HG02840 (cell line): ENCODE measurements at regions not wholly inside any gene's neighbourhood (a gene's known extent, or its start where the extent isn't known, plus 50 kb on each side); places are given as distances from the start of the nearest gene placed in this dataset.

Experiments
- ATAC-seq: cut with Tn5 transposase; IDR thresholded peaks from one replicate; pipeline ENCODE4 v1.9.1; 2021; ENCODE audit warnings: mild to moderate bottlenecking, moderate library complexity, moderate number of reproducible peaks; ENCODE audit not compliant: unreplicated experiment, low FRiP score

DNA sequence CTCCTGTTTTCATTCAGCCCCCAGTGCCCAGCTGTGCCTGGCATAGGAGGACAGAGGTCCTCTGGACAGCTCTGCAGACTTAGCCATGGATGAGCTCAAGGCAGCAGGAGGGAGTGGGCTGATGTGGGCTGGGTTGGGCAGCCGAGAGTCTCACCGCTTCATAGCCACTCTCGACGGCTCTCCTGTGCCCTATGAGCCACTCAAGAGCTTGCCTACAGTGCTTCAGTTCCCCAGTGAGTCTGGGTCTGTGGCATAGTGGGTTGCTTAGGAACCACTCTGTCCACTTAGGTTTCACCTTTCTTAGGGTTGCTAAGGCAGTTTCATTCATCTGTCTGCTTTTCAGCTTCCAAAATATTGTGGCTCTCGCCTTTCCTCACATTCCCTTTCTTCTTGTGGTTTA lies 296.8 kb downstream of the ICE1 start:
- ATAC-seq = no peak

GRCh38 chr5:5716665-5717064 lies 294.2 kb downstream of the ICE1 start:
- no peak for ATAC-seq

DNA sequence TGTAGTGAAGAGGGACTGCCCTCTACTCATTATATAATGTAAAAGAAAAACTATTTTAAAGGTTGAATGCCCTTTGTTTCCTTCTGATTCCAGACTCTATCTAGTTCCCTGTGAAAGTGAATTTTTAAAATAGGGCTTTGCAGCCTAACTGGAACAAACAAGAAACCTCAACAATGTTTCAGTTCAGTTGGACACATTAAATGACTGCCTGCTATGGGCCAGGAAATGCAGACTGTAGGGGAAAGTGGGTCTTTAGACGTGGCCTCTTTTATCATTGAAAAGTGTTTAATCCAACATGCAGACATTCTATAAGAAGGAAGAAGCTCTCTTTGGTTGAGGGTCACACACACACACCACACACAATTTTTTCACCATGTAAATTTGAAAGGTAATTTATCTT lies 289.1 kb downstream of the ICE1 start:
- ATAC-seq = no peak

DNA sequence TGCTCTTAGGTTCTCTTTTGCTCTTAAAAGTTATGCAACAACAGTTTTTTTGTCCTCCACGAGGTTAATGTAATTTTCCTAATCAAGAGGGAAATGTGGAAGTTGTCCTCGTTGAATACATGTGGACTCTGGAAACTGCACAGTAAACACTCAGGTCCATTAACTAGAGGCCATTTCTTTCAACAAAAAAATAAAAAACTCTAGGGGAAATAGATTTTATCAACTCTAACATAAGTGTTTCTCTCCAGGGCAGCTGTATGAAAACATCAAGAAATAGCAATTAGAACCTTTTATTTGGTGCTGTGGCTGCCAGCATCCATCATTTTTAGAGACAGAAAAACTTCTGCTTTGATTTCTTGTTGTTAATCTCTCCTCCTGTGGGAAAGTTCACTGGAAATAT lies 288.6 kb downstream of the ICE1 start:
- no peak for ATAC-seq

DNA sequence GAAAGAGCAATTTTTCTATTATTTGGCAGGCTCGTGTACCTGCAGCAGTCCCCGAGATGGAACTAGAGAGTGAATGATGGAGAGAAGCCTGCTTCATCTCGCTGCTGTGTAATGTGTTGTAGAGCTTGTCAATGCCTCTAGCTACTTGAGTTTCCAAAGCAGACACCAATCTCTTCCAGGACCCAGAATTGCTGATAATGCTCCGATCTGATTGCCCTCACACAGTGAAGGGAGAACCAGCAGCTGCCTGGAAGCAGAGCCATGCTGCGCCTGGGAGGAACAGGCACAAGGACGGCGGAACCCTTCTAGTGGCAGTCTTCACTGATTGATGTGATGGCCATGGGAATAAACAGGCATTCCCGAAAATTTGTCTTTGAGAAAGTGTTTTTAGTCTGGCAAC lies 288.0 kb downstream of the ICE1 start:
- ATAC-seq = no peak

DNA sequence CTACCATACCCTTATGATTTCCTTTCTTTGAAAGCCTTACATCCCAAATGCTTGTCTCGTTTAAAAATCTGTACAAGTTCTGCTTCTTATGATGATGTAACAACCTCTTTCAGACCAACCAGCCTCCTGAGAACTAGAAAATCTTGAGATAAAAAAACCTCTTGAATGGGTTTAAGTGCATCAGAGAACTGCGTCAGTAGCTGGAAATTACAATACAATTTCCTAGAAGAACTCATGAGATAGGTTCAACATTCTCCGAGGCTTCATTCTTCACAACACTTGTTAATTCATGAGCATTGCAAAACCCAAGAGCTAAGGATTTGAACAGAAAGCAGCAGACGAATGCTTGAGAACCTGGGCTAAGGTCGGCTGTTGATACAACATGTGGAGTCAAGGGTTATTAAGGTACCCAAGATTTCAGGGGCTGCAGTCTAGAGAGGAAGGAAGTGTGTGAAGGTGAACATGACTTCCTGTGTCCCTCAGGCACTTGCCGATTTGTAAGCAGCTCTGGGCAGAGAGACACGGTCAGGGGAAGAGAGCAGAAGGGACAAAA lies 286.0 kb downstream of the ICE1 start:
- no peak for ATAC-seq

GRCh38 chr5:5705010-5705409 lies 282.5 kb downstream of the ICE1 start:
- no peak for ATAC-seq

DNA sequence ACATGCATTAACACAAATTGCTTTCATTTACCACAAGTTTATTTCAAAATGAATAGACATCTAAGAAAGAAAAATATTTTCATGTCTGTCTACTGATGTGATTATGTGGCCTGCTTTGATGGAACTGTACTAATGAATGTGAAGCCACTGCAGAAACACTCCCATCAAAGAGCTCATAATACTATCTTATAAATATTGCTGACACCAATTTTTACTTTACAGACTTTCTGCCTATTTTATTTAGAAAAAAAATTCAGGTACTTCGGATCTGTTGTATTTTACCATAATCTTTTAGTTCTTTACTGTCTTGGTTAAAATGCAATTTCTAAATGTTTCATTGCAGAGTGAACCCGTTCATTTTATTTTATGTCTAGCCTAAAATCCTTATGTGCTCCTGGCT lies 281.9 kb downstream of the ICE1 start:
- no peak for ATAC-seq

- ATAC-seq = no peak
These were observed 280.5 kb downstream of the ICE1 start for GRCh38 chr5:5702934-5703333.

GRCh38 chr5:5700549-5700948 lies 278.1 kb downstream of the ICE1 start:
- ATAC-seq = no peak

DNA sequence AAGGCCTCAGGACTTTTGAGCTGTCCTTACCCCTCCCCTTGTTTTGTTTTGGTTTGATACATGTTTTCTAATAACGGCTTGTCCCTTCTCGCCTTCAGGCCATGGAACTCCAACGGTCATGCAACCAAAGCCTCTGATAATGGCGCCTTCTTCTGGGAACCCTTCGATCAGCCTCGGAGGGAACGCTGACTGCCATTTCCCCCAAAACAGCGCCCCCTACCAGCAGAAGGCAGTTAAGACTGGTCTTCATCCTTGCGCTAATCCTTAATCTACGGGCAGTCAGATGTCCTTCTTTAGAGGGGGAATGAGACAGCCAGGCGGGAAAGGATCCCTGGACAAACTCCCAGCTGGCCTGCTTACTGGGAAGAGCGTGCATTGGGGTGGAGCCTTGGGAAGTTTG lies 276.6 kb downstream of the ICE1 start:
- ATAC-seq = no peak

- no peak for ATAC-seq
These were observed 272.8 kb downstream of the ICE1 start for GRCh38 chr5:5695266-5695665.

- ATAC-seq = no peak
These were observed 266.4 kb downstream of the ICE1 start for GRCh38 chr5:5688925-5689310.

DNA sequence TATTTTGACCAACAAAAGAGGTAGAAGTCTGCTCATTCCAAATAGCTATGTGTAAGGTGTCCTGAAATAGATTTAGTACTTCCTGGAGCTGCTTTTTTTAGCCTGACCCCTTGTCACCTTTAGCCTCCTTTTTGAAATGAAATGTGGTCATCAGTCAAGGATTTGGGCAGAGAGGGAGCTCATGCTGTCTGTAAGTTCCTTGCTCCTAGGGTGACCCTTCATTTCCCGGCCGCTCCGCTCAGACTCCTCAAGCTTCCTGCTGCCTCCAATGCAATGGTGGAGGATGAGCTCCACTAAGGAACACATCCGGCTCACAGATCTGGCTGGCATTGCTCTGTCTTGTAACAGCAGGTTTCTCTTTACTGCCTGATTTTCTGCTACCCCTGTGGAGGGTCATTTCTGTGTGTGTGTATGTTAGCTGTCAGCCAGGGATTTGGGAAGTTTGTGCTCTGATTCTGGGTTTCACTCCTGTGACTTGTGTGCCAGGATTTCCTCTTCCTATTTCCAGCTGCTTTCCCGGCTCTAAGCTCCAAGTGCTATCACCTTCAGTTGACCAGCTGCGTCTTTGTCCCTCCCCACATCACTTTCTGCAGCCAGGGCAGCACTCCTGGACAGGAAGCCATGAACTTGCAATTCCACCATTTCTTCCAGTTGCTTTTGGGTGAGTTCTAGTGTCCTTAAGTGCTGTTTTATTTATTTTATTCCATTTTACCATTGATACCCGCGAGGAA lies 265.9 kb downstream of the ICE1 start:
- ATAC-seq = no peak

GRCh38 chr5:5687113-5687512 lies 264.6 kb downstream of the ICE1 start:
- ATAC-seq = no peak

DNA sequence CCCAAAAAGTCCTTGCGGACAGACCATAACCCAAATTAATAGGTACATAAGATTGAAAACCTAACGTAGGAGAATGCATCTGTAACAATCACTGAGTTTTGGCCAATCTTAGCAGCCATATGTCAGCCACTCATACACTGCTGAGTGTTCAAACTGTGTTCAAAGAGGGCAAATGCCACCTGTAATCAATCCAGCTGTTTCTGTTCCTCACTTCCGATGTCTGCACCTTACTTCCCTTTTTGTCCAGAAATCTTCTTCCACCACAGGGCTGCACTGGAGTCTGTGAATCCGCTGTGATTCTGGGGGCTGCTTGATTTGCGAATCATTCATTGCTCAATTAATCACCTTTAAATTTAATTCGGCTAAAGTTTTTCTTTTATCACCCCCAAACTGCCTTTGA lies 263.9 kb downstream of the ICE1 start:
- ATAC-seq = no peak

DNA sequence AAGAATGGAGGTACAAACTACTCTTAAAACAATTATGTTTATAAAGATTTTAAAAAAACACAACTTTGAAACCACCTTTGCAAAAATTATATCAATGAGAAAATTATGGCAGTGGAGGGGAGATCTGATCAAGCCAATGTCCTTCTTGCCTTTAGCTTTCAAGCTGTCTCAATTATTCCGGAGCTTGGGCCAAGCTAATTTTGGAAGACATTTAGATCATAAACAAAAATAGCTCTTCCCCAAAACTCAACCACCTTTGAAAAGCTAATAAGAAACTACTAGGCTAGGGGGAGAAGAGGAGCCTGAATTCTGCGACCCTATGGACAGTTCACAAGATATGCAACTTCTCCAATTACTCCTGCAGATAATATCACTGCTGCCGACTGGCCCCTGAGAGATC lies 263.3 kb downstream of the ICE1 start:
- ATAC-seq = no peak

DNA sequence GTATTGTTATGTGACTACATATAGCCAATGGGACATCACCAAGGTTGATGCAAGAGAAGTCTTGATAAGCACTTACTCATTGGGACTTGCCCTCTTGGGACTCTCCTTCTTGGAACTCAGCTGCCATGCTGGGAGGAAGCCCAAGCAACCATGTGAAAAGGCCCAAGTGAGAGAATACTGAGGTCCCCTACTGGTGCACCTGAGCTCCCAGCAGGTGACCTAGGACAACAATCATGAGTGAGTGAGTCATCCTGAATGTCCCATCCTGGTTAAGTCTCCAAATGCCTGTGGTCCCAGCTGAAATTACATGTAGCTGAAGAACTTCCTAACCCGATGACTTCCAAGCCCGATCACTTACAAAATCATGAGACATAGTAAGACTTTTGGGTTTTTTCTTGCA lies 260.7 kb downstream of the ICE1 start:
- ATAC-seq = no peak

- no peak for ATAC-seq
These were observed 256.4 kb downstream of the ICE1 start for GRCh38 chr5:5678909-5679308.

GRCh38 chr5:5677738-5678137 lies 255.3 kb downstream of the ICE1 start:
- ATAC-seq = no peak

GRCh38 chr5:5676218-5676617 lies 253.7 kb downstream of the ICE1 start:
- no peak for ATAC-seq

- no peak for ATAC-seq
These were observed 253.0 kb downstream of the ICE1 start for GRCh38 chr5:5675511-5675910.

- no peak for ATAC-seq
These were observed 249.3 kb downstream of the ICE1 start for GRCh38 chr5:5671823-5672222.
